Stomach (tissue), 4 donors: ENCODE measurements at regions not wholly inside any gene's neighbourhood (a gene's known extent, or its start where the extent isn't known, plus 50 kb on each side); places are given as distances from the start of the nearest gene placed in this dataset.

ENCODE experiments used
- CTCF ChIP-seq, 7 experiments: fragments of 450-650 bp in 4 of 7; fragments of 200-600 bp in 3 of 7; sonication (generic) in 3 of 7; IDR thresholded peaks; one replicate each; pipeline ENCODE4 v1.5.1; 2016 to 2019; ENCODE audit warnings: antibody characterized with exemption in 7 of 7, control low read depth in 2 of 7, mild to moderate bottlenecking in 1 of 7
- EP300 ChIP-seq: sonication (generic); formaldehyde crosslinking; IDR thresholded peaks from one replicate; pipeline ENCODE4 v1.6.1; 2017; ENCODE audit warnings: antibody characterized with exemption

- TF ChIP-seq CTCF (IDR thresholded peaks at IDR 0.05) (no peak), EP300 (no peak)
Measured at GRCh38 chr16:52384378-52384777, 162.6 kb downstream of the TOX3 start.
